Nephron progenitor cell (in vitro differentiated cells): ENCODE measurements at regions not wholly inside any gene's neighbourhood (a gene's known extent, or its start where the extent isn't known, plus 50 kb on each side); places are given as distances from the start of the nearest gene placed in this dataset.

Source experiments
- DNase-seq: peaks from one replicate; pipeline ENCODE4 v3.0.0; 2021
- H3K27ac Mint-ChIP-seq: 2 replicates; pipeline ENCODE4 v1.8.0; 2021; ENCODE audit warnings: mild to moderate bottlenecking, moderate library complexity, mixed read lengths
- H3K27me3 Mint-ChIP-seq: 2 replicates; pipeline ENCODE4 v1.8.0; 2021; ENCODE audit warnings: mild to moderate bottlenecking, low read depth, mixed read lengths; ENCODE audit not compliant: poor library complexity
- H3K36me3 Mint-ChIP-seq: 2 replicates; pipeline ENCODE4 v1.8.0; 2021; ENCODE audit warnings: low read depth, mixed read lengths
- H3K4me1 Mint-ChIP-seq: 2 replicates; pipeline ENCODE4 v1.8.0; 2021; ENCODE audit warnings: mixed read lengths
- H3K4me3 Mint-ChIP-seq: 2 replicates; pipeline ENCODE4 v1.8.0; 2021; ENCODE audit warnings: mild to moderate bottlenecking, moderate library complexity, mixed read lengths
- H3K9me3 Mint-ChIP-seq: 2 replicates; pipeline ENCODE4 v1.8.0; 2021; ENCODE audit warnings: mild to moderate bottlenecking, moderate library complexity, mixed read lengths
- CTCF ChIP-seq: fragments of 200-600 bp; sonication (generic); IDR thresholded peaks from 2 replicates; pipeline ENCODE4 v1.5.0; 2021; ENCODE audit warnings: antibody characterized with exemption

DNA sequence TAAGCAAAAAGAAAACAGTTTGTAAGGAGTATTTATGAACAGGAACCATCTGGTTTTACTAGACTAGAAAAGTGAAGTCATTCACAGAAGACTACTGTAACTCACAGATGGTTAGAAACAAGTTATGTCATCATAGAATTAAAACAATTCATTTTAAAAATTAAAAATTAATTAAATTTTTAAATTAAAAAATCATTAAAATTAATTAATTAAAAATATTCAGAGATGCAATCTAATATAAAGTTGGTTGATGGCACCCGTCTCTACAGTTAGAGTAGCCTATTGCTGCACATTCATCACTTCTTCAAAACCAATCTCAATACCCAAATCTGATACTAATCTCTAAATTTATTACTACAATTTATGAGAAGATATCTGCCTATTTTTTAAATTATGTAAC lies 454.8 kb upstream of the NUPR2 start:
- peaks cover 4% of the 10 kb centered on the region for H3K27me3 Mint-ChIP-seq
- TF ChIP-seq CTCF: no peak
- H3K27ac Mint-ChIP-seq: no peak overlapping the region
- H3K9me3 Mint-ChIP-seq: peaks cover 82% of the 10 kb centered on the region
- H3K4me3 Mint-ChIP-seq: no peak overlapping the region
- no peaks in the 10 kb centered on the region for H3K4me1 Mint-ChIP-seq
- H3K36me3 Mint-ChIP-seq: no peaks in the 10 kb centered on the region
- DNase-seq: no peak

GRCh38 chr7:56538541-56539429 lies 422.6 kb upstream of the NUPR2 start:
- no peak for DNase-seq
- H3K27ac Mint-ChIP-seq: no peak overlapping the region
- no peak for TF ChIP-seq CTCF
- H3K4me1 Mint-ChIP-seq: no peaks in the 10 kb centered on the region
- peaks cover 94% of the 10 kb centered on the region for H3K9me3 Mint-ChIP-seq
- peaks cover 3% of the 10 kb centered on the region for H3K27me3 Mint-ChIP-seq
- H3K4me3 Mint-ChIP-seq: no peak overlapping the region
- H3K36me3 Mint-ChIP-seq: peaks cover 6% of the 10 kb centered on the region

GRCh38 chr7:56537952-56538351 lies 421.7 kb upstream of the NUPR2 start:
- Mint-ChIP-seq H3K4me1 (no peaks in the 10 kb centered on the region), H3K27me3 (peaks cover 3% of the 10 kb centered on the region), H3K27ac (no peak overlapping the region), H3K9me3 (peaks cover 94% of the 10 kb centered on the region), H3K4me3 (no peak overlapping the region), H3K36me3 (peaks cover 6% of the 10 kb centered on the region)
- TF ChIP-seq CTCF: no peak
- DNase-seq: no peak

GRCh38 chr7:56537477-56537876 lies 421.3 kb upstream of the NUPR2 start:
- peaks cover 3% of the 10 kb centered on the region for H3K27me3 Mint-ChIP-seq
- peaks cover 6% of the 10 kb centered on the region for H3K36me3 Mint-ChIP-seq
- no peak for TF ChIP-seq CTCF
- no peaks in the 10 kb centered on the region for H3K4me1 Mint-ChIP-seq
- no peak overlapping the region for H3K27ac Mint-ChIP-seq
- H3K4me3 Mint-ChIP-seq: no peak overlapping the region
- peaks cover 94% of the 10 kb centered on the region for H3K9me3 Mint-ChIP-seq
- DNase-seq: no peak

DNA sequence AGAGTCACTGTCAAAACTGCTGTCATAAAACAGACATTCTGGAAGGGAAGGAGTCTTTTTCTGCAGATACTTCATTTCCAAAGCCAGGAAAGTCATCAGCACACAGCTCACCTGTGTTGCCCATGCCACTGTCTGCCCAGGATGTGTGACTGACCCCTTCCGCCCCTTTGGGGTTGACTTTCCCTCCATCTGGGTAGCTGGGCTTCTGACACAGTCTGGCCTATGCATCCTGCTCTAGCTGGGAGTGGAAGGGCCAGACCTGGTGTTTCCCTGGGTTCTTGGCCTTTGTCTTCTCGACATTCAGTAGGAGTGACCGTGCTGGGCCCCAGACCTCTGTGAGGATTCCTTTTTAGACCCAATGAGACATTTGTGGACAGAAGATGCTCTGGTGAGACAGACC lies 378.9 kb upstream of the NUPR2 start:
- no peak overlapping the region for H3K27ac Mint-ChIP-seq
- no peak overlapping the region for H3K4me3 Mint-ChIP-seq
- TF ChIP-seq CTCF: no peak
- H3K27me3 Mint-ChIP-seq: peaks cover 4% of the 10 kb centered on the region
- peaks cover 88% of the 10 kb centered on the region for H3K9me3 Mint-ChIP-seq
- H3K4me1 Mint-ChIP-seq: no peaks in the 10 kb centered on the region
- no peaks in the 10 kb centered on the region for H3K36me3 Mint-ChIP-seq
- DNase-seq: no peak
